Testis (tissue), 2 donors: ENCODE measurements at regions not wholly inside any gene's neighbourhood (a gene's known extent, or its start where the extent isn't known, plus 50 kb on each side); places are given as distances from the start of the nearest gene placed in this dataset.

Experiments
- POLR2A ChIP-seq: fragments of 450-650 bp; IDR thresholded peaks from one replicate; pipeline ENCODE4 v1.6.1; 2017; ENCODE audit warnings: antibody characterized with exemption, mild to moderate bottlenecking, moderate library complexity
- TF ChIP-seq, protein P1 (sequence below), 3 experiments: fragments of 450-650 bp in 2 of 3; fragments of 200-600 bp in 1 of 3; sonication (generic) in 1 of 3; IDR thresholded peaks; one replicate each; pipeline ENCODE4 v1.5.1; 2016 to 2019; ENCODE audit warnings: antibody characterized with exemption in 3 of 3, mild to moderate bottlenecking in 2 of 3, moderate library complexity in 1 of 3

GRCh38 chr16:26648851-26649250 lies 417.9 kb upstream of the C16orf82 start:
- TF ChIP-seq, protein P1, sequence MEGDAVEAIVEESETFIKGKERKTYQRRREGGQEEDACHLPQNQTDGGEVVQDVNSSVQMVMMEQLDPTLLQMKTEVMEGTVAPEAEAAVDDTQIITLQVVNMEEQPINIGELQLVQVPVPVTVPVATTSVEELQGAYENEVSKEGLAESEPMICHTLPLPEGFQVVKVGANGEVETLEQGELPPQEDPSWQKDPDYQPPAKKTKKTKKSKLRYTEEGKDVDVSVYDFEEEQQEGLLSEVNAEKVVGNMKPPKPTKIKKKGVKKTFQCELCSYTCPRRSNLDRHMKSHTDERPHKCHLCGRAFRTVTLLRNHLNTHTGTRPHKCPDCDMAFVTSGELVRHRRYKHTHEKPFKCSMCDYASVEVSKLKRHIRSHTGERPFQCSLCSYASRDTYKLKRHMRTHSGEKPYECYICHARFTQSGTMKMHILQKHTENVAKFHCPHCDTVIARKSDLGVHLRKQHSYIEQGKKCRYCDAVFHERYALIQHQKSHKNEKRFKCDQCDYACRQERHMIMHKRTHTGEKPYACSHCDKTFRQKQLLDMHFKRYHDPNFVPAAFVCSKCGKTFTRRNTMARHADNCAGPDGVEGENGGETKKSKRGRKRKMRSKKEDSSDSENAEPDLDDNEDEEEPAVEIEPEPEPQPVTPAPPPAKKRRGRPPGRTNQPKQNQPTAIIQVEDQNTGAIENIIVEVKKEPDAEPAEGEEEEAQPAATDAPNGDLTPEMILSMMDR (IDR thresholded peaks at IDR 0.05) = no peak
- no peak for TF ChIP-seq POLR2A
